ENCODE measurements at regions not wholly inside any gene's neighbourhood (a gene's known extent, or its start where the extent isn't known, plus 50 kb on each side); places are given as distances from the start of the nearest gene placed in this dataset.

DNA sequence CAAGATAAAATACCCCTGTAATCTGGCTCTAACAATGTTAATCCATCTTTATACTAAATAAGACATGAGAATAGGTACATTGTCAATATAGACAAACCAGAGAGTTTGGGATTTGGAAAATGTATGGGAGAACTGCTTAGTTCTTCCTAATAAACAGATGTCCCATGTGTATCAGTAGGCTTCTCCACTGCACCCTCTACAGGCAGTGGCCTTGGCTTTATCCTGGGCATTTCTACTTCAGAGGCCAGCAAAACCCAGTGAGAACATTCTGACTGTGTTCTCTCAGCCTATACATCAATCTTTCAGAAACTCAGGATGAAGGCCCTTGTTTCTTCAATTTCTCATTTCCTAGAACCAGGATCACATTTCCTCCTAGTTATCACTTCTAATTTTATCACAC is 1167.5 kb upstream of the ACVR2A start:
- H3K4me2 ChIP-seq (ENCODE audit: low read length): no peak overlapping the region
- H3K4me1 ChIP-seq (ENCODE audit: control insufficient read depth in 1 of 2, insufficient read depth in 2 of 2, low read length in 2 of 2): no peaks in the 10 kb centered on the region
- no peaks in the 10 kb centered on the region for H3K9me2 ChIP-seq (ENCODE audit: insufficient read depth)
- POLR2A ChIA-PET: no interaction called here
- no peak overlapping the region for H3K27ac ChIP-seq (ENCODE audit: low read depth, low read length)
- no peaks in the 10 kb centered on the region for H3K36me3 ChIP-seq (ENCODE audit: control insufficient read depth in 1 of 2, insufficient read depth in 2 of 2, low read length in 2 of 2)
- DNase-seq (ENCODE audit: low read depth, low spot score) (no peak), ATAC-seq (peak; percentile 82)
- H4K20me1 ChIP-seq (ENCODE audit: insufficient read depth): no peaks in the 10 kb centered on the region
- CTCF ChIA-PET: no interaction called here
- TF ChIP-seq, protein P1, sequence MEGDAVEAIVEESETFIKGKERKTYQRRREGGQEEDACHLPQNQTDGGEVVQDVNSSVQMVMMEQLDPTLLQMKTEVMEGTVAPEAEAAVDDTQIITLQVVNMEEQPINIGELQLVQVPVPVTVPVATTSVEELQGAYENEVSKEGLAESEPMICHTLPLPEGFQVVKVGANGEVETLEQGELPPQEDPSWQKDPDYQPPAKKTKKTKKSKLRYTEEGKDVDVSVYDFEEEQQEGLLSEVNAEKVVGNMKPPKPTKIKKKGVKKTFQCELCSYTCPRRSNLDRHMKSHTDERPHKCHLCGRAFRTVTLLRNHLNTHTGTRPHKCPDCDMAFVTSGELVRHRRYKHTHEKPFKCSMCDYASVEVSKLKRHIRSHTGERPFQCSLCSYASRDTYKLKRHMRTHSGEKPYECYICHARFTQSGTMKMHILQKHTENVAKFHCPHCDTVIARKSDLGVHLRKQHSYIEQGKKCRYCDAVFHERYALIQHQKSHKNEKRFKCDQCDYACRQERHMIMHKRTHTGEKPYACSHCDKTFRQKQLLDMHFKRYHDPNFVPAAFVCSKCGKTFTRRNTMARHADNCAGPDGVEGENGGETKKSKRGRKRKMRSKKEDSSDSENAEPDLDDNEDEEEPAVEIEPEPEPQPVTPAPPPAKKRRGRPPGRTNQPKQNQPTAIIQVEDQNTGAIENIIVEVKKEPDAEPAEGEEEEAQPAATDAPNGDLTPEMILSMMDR (IDR thresholded peaks at IDR 0.05 in 2 of 3, conservative IDR thresholded peaks at IDR 0.05 in 1 of 3; ENCODE audit: borderline replicate concordance in 1 of 3, insufficient read depth in 1 of 3, low read depth in 2 of 3, low read length in 2 of 3): peak; percentile 9 to 56 (median 41); a peak in 4 of 6 replicates
- TF ChIP-seq POLR2AphosphoS5 (IDR thresholded peaks at IDR 0.05; ENCODE audit: low read depth, low read length): no peak
- no peaks in the 10 kb centered on the region for H3K79me2 ChIP-seq (ENCODE audit: insufficient read depth, low read length)
- no peak overlapping the region for H3K4me3 ChIP-seq (replicated peaks in 1 of 2; ENCODE audit: low read depth in 1 of 2, low read length in 2 of 2)
- intact Hi-C loops (cut with micrococcal nuclease): no loop called here
- H3K9ac ChIP-seq (ENCODE audit: low read length): no peak overlapping the region
- H3K27me3 ChIP-seq (ENCODE audit: insufficient read depth, low read length): no peaks in the 10 kb centered on the region
- RAD21 ChIA-PET (ENCODE audit: low non-redundant PET in 1 of 2, low total read pairs in 2 of 2, uncharacterized antibody in 2 of 2, unreplicated experiment in 2 of 2): no interaction called here
- peak overlapping the region; percentile 81 for H2AFZ ChIP-seq (ENCODE audit: low read depth, low read length, poor library complexity, severe bottlenecking)
- H3K9me3 ChIP-seq (ENCODE audit: control insufficient read depth in 1 of 2, insufficient read depth in 1 of 2, low read depth in 1 of 2, low read length in 2 of 2): no peaks in the 10 kb centered on the region
- no TSS peak for BruUV-seq (replicated peaks)

DNA sequence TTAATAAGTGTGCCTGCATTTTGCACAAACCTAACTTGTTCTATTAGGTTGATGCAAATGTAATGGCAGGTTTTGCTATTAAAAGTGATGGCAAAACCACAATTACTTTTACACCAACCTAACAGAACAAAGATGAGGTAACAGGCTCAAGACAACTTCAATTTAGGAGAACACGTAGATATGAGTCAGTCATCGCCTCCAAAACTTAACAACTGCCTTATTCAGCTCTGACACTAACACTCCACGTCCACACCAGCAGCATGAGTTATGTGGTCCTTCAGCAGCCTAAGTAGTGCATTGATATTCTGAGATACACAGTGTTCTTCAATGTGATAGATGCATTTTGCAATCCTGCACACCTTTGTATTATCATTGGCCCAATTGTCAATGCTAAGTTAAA is 1175.1 kb upstream of the ACVR2A start:
- ChIA-PET POLR2A (no interaction called here), RAD21 (ENCODE audit: low non-redundant PET in 1 of 2, low total read pairs in 2 of 2, uncharacterized antibody in 2 of 2, unreplicated experiment in 2 of 2) (no interaction called here), CTCF (no interaction called here)
- TF ChIP-seq SIN3A (IDR thresholded peaks at IDR 0.05; ENCODE audit: low read depth): no peak
- TF ChIP-seq ZNF274 (IDR thresholded peaks at IDR 0.05; ENCODE audit: low read depth, low read length): no peak
- TF ChIP-seq EZH2phosphoT487 (IDR thresholded peaks at IDR 0.05; ENCODE audit: borderline replicate concordance): no peak
- TF ChIP-seq, protein P2, sequence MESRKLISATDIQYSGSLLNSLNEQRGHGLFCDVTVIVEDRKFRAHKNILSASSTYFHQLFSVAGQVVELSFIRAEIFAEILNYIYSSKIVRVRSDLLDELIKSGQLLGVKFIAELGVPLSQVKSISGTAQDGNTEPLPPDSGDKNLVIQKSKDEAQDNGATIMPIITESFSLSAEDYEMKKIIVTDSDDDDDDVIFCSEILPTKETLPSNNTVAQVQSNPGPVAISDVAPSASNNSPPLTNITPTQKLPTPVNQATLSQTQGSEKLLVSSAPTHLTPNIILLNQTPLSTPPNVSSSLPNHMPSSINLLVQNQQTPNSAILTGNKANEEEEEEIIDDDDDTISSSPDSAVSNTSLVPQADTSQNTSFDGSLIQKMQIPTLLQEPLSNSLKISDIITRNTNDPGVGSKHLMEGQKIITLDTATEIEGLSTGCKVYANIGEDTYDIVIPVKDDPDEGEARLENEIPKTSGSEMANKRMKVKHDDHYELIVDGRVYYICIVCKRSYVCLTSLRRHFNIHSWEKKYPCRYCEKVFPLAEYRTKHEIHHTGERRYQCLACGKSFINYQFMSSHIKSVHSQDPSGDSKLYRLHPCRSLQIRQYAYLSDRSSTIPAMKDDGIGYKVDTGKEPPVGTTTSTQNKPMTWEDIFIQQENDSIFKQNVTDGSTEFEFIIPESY (IDR thresholded peaks at IDR 0.05; ENCODE audit: extremely low read depth, insufficient replicate concordance, low read length): no peak
- TF ChIP-seq CBX3 (IDR thresholded peaks at IDR 0.05; ENCODE audit: low read depth): no peak
- TF ChIP-seq SRF (IDR thresholded peaks at IDR 0.05; ENCODE audit: low read depth): no peak
- Histone ChIP-seq H3K9me3 (ENCODE audit: control insufficient read depth in 1 of 2, insufficient read depth in 1 of 2, low read depth in 1 of 2, low read length in 2 of 2) (no peaks in the 10 kb centered on the region), H3K4me1 (ENCODE audit: control insufficient read depth in 1 of 2, insufficient read depth in 2 of 2, low read length in 2 of 2) (no peaks in the 10 kb centered on the region), H3K79me2 (ENCODE audit: insufficient read depth, low read length) (no peaks in the 10 kb centered on the region), H3K27me3 (ENCODE audit: insufficient read depth, low read length) (no peaks in the 10 kb centered on the region), H4K20me1 (ENCODE audit: insufficient read depth) (no peaks in the 10 kb centered on the region), H3K27ac (ENCODE audit: low read depth, low read length) (no peak overlapping the region), H3K4me2 (ENCODE audit: low read length) (no peak overlapping the region), H3K9me2 (ENCODE audit: insufficient read depth) (no peaks in the 10 kb centered on the region), H3K36me3 (ENCODE audit: control insufficient read depth in 1 of 2, insufficient read depth in 2 of 2, low read length in 2 of 2) (no peaks in the 10 kb centered on the region), H3K9ac (ENCODE audit: low read length) (no peak overlapping the region), H3K4me3 (replicated peaks in 1 of 2; ENCODE audit: low read depth in 1 of 2, low read length in 2 of 2) (no peak overlapping the region), H2AFZ (ENCODE audit: low read depth, low read length, poor library complexity, severe bottlenecking) (no peak overlapping the region)
- DNase-seq (ENCODE audit: low read depth, low spot score) (no peak), ATAC-seq (no peak)
- BruUV-seq (replicated peaks): no TSS peak
- intact Hi-C loops (cut with micrococcal nuclease): no loop called here
